DMS79 treated with DMSO at 0.1 percent for 48 hours (cell line): ENCODE measurements at regions not wholly inside any gene's neighbourhood (a gene's known extent, or its start where the extent isn't known, plus 50 kb on each side); places are given as distances from the start of the nearest gene placed in this dataset.

Experiments
- DNase-seq: peaks from one replicate; lab custom pipeline; 2025; lab: John Stamatoyannopoulos, UW

- no peak for DNase-seq
Observed at GRCh38 chr14:100638211-100638855, 51.1 kb upstream of the BEGAIN start.

DNA sequence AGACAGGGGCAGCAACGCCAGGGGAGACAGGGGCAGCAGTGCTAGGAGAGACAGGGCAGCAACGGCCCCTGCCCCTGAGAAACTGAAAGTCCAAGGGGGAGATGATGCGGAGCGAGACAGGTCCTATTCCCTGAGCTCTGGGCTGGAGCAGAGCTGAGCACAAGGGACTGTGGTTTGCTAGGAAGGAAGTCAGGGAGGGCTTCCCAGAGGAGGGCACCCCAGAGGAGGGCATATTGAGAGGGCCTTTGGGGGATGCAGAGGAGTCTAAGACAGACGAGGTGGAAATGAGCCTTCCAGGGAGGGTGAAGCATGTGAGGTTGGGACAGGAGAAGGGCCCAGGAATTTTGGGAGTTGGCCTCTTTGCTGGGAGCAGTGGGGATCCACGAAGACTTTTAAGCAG lies 52.1 kb upstream of the BEGAIN start:
- DNase-seq, result no peak

DNA sequence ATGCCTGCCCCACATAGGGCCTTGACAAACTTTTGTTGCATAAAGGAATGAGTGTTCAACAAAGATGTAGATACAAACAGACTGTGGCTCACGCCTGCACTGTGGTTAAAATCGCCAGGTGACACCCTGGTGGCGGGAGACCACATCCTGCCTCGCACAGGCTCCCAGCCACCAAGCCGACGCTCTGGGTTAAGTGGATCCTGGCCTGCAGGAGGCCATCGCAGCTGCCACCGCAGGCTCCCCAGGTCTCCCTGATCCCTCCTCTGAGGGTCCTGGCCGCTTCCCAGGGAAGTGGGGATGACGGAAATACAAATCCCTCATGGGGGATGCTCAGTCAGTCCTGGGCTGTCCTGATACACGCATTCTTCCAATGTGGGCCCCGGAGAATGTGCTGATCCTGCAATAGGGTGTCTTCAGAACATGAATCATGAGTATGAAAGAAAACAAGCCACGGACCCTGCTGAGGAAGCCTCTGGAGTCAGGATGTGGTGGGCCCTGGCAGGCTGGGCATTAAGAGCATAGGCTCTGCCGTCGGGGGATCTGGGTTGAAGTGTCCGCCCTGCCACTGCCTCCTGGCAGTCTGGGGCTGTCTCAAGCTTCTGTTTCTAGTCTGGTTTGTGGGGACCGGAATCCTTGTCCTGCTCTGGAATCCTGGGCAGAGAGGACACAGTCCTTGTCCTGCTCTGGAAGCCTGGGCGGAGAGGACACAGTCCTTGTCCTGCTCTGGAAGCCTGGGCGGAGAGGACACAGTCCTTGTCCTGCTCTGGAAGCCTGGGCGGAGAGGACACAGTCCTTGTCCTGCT lies 53.5 kb upstream of the BEGAIN start:
- no peak for DNase-seq

DNA sequence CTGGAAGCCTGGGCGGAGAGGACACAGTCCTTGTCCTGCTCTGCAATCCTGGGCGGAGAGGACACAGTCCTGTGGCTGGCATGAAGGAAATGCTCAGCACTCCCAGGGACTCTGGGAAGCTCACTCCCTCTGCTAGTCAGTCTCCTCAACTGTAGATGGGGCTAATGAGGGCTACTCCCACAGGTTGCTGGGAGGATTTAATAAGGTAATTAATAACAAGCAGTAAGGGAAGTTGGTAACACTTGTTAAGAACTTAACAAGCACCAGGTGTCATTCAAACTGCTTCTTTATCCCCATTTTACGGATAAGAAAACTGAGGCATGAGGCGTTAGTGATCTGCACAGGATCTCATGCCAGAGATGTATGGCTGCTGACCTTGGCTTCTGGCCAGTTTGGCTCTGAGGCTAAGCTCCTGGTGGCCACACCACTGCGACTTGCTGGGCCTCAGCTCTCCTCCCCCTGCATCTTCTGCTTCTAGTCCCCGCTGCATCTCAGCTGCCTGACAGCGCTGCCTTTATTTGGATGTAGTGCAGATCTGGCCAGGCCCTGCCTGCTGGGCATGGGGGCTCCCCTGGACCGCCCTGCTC lies 54.1 kb upstream of the BEGAIN start:
- no peak for DNase-seq

DNA sequence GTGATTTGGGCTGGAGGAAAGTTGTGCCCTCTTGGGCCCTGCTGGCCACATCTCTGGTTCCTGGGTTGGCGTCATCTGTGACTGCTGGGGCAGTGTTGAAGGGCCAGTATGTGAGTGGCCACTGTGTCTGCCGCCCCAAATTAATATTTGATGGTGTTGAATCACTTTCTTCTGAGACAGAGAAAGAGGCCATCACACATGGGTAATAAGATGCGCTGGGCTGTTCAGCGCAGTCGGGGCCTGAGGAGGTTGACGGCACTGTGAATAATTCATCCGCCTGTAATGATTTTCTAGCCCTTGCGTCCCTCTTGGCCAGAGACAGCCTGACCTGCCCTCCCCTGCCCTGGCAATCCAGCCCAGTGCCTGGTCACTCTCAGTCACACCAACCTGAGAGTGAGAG lies 56.2 kb upstream of the BEGAIN start:
- DNase-seq, result no peak

GRCh38 chr14:100644383-100644782 lies 57.2 kb upstream of the BEGAIN start:
- DNase-seq, result no peak

GRCh38 chr14:100644784-100645183 lies 57.6 kb upstream of the BEGAIN start:
- no peak for DNase-seq

DNA sequence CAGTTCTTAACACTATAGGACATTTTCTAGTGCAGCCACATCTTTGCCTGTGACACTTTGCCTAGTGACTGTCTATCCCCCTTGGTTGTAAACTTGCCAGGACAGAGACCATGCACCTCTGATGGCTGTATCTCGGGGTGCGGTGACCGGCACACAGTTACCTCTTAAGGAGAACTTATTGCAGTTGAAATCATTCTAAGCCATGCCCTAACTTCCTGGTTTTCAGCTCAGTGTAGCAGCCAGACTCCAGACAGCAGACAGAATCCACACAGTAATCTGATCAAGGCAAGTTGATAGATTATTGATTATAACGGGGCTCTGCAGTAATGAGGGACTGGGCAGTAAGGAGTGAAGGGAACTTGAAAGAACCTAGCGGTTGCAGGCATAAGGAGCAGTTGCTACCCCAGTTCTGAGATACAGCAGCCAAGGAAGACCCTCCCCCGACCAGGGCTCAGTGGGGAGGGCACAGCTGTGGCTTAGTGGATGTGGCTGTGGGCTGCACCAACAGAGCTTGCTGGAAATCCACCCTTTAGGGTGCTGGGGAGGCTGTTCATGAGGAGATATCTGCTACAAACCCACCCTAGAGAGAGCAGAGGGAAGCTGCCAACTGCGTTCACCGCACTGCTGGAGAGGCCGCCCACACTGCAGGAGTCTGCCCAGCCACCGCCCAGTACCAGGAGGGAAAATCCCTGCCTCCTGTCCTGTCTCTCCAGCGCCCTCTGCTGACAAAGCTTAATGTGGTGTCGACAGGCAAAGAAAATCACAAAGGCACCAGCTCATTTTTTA lies 58.2 kb upstream of the BEGAIN start:
- peak; percentile 65 for DNase-seq

GRCh38 chr14:100645982-100646314 lies 58.7 kb upstream of the BEGAIN start:
- DNase-seq, result no peak

GRCh38 chr14:100648474-100649172 lies 61.4 kb upstream of the BEGAIN start:
- DNase-seq, result no peak

- DNase-seq, result no peak
Observed at GRCh38 chr14:100649173-100649519, 61.9 kb upstream of the BEGAIN start.

DNA sequence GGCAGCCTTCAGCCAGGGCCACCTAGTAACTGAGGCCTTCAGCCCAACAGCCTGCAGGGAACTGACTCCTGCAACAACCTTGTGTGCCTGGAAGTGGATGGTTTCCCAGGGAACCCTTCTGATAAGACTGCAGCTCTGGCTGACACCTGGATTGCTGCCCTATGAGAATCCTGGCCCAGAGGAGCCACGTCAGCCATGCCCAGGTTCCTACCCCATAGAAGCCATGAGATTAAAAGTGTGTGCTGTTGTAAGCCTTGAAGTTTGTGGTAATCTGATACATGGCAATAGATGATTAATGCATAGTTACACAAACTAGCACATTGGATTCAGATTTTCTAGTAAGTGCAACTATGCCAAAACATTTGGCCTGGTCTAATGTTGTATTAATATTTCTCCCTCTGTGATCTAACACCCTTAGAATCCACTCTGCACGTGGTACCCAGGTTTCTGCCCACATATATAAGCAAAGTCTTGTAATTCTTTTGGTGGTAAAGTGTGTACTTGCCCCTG lies 64.8 kb upstream of the BEGAIN start:
- no peak for DNase-seq

DNA sequence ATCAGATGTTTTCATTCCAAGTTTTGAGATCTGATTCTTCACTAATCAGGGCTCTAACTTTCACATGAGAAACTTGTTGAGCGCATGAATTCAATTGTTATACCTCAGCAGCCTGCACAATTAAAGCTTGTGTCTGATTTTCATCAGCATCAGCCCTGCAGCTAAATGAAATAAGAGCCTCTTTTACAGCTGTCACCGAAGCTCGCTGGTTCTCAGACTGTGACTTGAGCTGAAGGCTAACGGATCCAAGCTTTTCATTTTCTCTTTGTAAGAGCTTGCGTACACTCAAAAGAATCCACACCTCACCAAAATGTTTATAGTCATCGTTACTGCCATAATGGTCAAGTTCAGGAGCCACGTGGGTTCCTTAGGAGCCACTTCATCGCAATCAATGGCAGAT lies 65.5 kb upstream of the BEGAIN start:
- DNase-seq, result no peak

DNA sequence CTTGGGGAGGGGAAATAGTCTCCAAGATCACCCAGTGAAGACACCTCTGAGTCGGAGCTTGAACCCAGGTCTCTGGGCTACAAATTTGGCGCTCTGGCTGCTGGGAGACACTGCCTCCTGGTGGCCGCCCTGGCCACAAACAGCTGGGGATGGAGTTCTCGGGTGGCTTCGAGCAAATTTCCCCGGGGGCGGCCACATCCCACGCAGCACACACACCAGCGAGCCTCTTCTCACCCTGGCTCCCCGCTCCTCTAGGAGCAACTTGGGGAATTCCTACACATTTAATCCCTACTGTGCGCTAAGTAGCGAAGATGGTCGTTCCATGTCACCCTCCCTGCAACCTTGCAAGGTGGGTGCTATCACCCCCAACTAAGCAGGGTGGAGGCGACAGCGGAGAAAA lies 66.2 kb upstream of the BEGAIN start:
- no peak for DNase-seq

- DNase-seq, result no peak
Observed at GRCh38 chr14:100654025-100654813, 67.0 kb upstream of the BEGAIN start.

DNA sequence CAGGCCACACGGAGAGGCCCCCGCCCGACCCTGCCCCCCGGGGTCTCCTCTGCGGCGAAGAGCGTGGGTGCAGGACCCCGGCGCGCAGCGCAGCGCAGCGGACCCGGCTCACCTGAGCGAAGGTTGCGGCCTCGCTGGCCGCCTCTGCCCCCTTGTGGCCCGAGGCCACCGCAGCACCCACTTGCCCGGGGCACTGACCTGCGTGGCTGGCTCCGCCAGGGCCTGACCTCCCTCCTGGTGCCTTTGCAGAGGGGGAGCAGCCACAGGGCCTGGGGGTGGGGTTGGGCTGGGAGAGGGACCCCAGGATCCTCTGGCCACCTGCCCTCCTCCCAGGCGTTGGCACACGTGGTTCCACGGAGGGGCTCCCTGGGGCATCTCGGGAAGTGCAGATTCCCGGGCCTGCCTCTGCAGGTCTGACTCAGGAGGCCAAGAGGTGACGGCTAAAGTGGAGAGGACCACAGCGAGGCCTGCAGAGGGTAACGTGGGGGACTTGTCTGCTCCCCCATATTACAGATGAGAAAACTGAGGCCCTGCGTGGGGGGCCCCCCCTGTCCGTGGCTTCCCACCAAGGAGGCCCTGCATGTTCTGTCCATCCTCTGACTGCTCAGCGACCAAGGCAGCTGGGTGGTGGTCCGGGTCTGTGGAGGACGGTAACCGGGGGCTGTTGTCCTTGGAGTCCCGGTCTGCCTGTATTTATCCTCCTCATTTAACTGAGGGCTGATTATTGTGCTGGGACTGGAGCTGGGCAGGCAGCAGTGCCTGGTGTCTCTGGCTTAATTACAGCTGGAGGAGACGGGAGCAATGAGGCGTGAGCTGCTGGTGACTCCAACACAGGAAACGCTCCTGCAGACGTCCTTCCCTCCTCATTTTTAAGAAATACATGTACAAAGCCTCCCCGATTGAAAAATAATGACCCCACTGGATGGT lies 67.9 kb upstream of the BEGAIN start:
- peak; percentile 42 for DNase-seq

- no peak for DNase-seq
Observed at GRCh38 chr14:100655741-100656085, 68.5 kb upstream of the BEGAIN start.

DNA sequence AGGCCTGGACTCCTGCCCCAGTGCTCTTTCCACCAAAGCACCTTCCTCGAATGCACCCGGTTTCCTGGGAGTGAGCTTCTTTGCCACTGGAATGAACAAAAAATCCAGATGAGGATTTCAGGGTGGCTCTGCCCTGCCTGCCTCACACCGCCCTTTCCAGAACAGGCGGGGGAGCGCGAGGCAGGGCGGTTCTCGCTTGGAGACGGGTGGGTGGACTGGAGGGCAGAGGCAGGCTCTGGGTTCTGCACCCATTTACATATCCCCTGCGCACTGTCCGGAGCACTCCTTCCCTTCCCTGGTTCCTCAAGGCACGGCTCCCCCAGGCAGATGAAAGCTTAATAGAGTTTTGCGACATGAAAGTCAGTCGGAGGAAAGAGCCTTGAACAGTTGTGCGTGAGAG lies 69.7 kb upstream of the DLK1 start:
- no peak for DNase-seq

- no peak for DNase-seq
Observed at GRCh38 chr14:100657780-100658179, 68.9 kb upstream of the DLK1 start.
